Tibial nerve (tissue), 3 donors: ENCODE measurements at regions not wholly inside any gene's neighbourhood (a gene's known extent, or its start where the extent isn't known, plus 50 kb on each side); places are given as distances from the start of the nearest gene placed in this dataset.

Experiments used
- POLR2A ChIP-seq, 2 donors: fragments of 450-650 bp; IDR thresholded peaks; one replicate each; pipeline ENCODE4 v1.6.1; 2017; ENCODE audit warnings: antibody characterized with exemption in 2 of 2, mild to moderate bottlenecking in 2 of 2, moderate library complexity in 2 of 2
- TF ChIP-seq, protein P1 (sequence below), 5 experiments: fragments of 200-600 bp in 3 of 5; fragments of 450-650 bp in 2 of 5; sonication (generic) in 3 of 5; IDR thresholded peaks; one replicate each; pipeline ENCODE4 v1.5.1; 2016 to 2019; ENCODE audit warnings: antibody characterized with exemption in 5 of 5, mild to moderate bottlenecking in 3 of 5, moderate library complexity in 2 of 5

DNA sequence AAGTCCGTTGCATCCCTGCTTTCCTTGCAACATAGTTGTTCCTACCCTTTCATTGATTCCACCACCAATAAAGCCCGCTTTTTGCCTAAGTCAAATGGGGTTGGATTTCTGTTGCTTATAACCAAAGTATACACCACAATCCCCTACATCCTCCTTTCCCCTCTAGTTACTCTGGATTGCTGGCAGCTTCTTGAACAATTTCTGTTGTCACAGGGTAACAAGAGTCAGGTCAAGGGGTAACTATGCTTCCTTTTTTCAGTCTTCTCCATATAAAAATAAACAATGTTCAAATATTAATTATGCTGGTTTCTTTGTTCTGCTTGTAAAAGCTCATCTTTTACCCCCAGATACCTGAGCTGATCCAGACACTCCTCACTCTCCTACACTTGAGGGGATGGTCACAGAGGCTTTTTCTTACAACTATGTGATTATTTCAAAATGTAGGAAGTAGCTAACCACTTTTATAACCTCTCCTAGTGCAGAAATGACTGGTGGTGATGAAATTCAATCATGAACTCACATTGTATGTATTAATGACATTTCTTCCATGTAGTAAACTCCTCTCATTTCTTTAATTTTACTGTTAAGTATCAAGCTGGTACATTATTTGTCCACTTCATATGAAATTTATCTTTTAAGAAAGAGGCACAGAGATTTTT is 136.5 kb downstream of the SNX18 start:
- TF ChIP-seq, protein P1, sequence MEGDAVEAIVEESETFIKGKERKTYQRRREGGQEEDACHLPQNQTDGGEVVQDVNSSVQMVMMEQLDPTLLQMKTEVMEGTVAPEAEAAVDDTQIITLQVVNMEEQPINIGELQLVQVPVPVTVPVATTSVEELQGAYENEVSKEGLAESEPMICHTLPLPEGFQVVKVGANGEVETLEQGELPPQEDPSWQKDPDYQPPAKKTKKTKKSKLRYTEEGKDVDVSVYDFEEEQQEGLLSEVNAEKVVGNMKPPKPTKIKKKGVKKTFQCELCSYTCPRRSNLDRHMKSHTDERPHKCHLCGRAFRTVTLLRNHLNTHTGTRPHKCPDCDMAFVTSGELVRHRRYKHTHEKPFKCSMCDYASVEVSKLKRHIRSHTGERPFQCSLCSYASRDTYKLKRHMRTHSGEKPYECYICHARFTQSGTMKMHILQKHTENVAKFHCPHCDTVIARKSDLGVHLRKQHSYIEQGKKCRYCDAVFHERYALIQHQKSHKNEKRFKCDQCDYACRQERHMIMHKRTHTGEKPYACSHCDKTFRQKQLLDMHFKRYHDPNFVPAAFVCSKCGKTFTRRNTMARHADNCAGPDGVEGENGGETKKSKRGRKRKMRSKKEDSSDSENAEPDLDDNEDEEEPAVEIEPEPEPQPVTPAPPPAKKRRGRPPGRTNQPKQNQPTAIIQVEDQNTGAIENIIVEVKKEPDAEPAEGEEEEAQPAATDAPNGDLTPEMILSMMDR (IDR thresholded peaks at IDR 0.05): no peak
- no peak for TF ChIP-seq POLR2A (IDR thresholded peaks at IDR 0.05)
